CD14-positive monocyte (primary cell): ENCODE measurements at regions not wholly inside any gene's neighbourhood (a gene's known extent, or its start where the extent isn't known, plus 50 kb on each side); places are given as distances from the start of the nearest gene placed in this dataset.

Source experiments
- DNase-seq, 3 donors: peaks; one replicate each; pipeline ENCODE4 v3.0.0-alpha.2; 2011 to 2022
- H2AFZ ChIP-seq: 2 replicates; pipeline ENCODE4 v1.6.0; 2012; ENCODE audit warnings: mild to moderate bottlenecking, low read depth, low read length, inconsistent platforms; ENCODE audit not compliant: insufficient read depth, poor library complexity, severe bottlenecking
- H3K27ac ChIP-seq, 2 donors: 1 replicate in 1 of 2; 2 replicates in 1 of 2; pipeline ENCODE4 v1.5.1; 2012 to 2013; ENCODE audit warnings: low read length in 2 of 2, control low read depth in 1 of 2, inconsistent platforms in 1 of 2, low read depth in 1 of 2, mild to moderate bottlenecking in 1 of 2
- H3K27me3 ChIP-seq, 2 donors: one replicate each; pipeline versions ENCODE4 v1.6.0 to v1.6.1; 2011 to 2013; ENCODE audit warnings: low read length in 2 of 2; ENCODE audit not compliant: control insufficient read depth in 2 of 2, insufficient read depth in 2 of 2
- H3K36me3 ChIP-seq, 2 donors: replicated peaks in 1 of 2; 1 replicate in 1 of 2; 2 replicates in 1 of 2; pipeline versions ENCODE4 v1.5.1 to v1.6.1; 2012 to 2013; ENCODE audit warnings: low read length in 2 of 2, control low read depth in 1 of 2, inconsistent platforms in 1 of 2, mild to moderate bottlenecking in 1 of 2; ENCODE audit not compliant: insufficient read depth in 2 of 2, control insufficient read depth in 1 of 2
- H3K4me1 ChIP-seq, 2 donors: 1 replicate in 1 of 2; 2 replicates in 1 of 2; pipeline versions ENCODE4 v1.5.1 to v1.6.1; 2012 to 2013; ENCODE audit warnings: low read length in 2 of 2, control low read depth in 1 of 2, inconsistent platforms in 1 of 2, mild to moderate bottlenecking in 1 of 2, moderate library complexity in 1 of 2; ENCODE audit not compliant: insufficient read depth in 2 of 2, control insufficient read depth in 1 of 2
- H3K4me2 ChIP-seq: replicated peaks from 2 replicates; pipeline ENCODE3; 2012; ENCODE audit warnings: low read length, moderate library complexity, mild to moderate bottlenecking; ENCODE audit not compliant: poor library complexity, severe bottlenecking; ENCODE audit errors: extremely low read depth
- H3K4me3 ChIP-seq, 3 experiments: fragments of 200-600 bp in 1 of 3; sonication (generic) in 1 of 3; replicated peaks in 1 of 3; 1 replicate in 2 of 3; 2 replicates in 1 of 3; pipeline ENCODE4 v1.5.1; 2011 to 2013; ENCODE audit warnings: low read length in 3 of 3, mild to moderate bottlenecking in 3 of 3, control low read depth in 2 of 3, low read depth in 2 of 3, inconsistent platforms in 1 of 3, moderate library complexity in 1 of 3
- H3K79me2 ChIP-seq: 2 replicates; pipeline ENCODE4 v1.6.0; 2012; ENCODE audit warnings: mild to moderate bottlenecking, control low read depth, inconsistent platforms, low read length, moderate library complexity; ENCODE audit not compliant: insufficient read depth
- H3K9ac ChIP-seq: 2 replicates; pipeline ENCODE4 v1.6.0; 2017; ENCODE audit warnings: low read length, mild to moderate bottlenecking; ENCODE audit not compliant: insufficient read depth, poor library complexity, severe bottlenecking
- H3K9me3 ChIP-seq, 2 donors: replicated peaks in 1 of 2; 1 replicate in 1 of 2; 2 replicates in 1 of 2; pipeline versions ENCODE4 v1.5.1 to v1.6.1; 2012 to 2013; ENCODE audit warnings: low read length in 2 of 2, control low read depth in 1 of 2; ENCODE audit not compliant: control insufficient read depth in 1 of 2, insufficient read depth in 1 of 2
- H4K20me1 ChIP-seq: 2 replicates; pipeline ENCODE4 v1.6.0; 2012; ENCODE audit warnings: mild to moderate bottlenecking, low read length, control low read depth, moderate library complexity; ENCODE audit not compliant: insufficient read depth
- H3K27ac Mint-ChIP-seq, 7 donors: one replicate each; pipeline ENCODE4 v1.8.0; 2020; ENCODE audit warnings: mild to moderate bottlenecking in 7 of 7, mixed read lengths in 7 of 7, moderate library complexity in 6 of 7, inconsistent platforms in 2 of 7
- H3K27me3 Mint-ChIP-seq, 3 donors: one replicate each; pipeline ENCODE4 v1.8.0; 2021 to 2022; ENCODE audit warnings: low read depth in 3 of 3, mild to moderate bottlenecking in 3 of 3, mixed read lengths in 3 of 3, moderate library complexity in 3 of 3, inconsistent platforms in 1 of 3
- H3K36me3 Mint-ChIP-seq, 2 donors: one replicate each; pipeline ENCODE4 v1.8.0; 2020; ENCODE audit warnings: mixed read lengths in 2 of 2, inconsistent platforms in 1 of 2, mild to moderate bottlenecking in 1 of 2
- H3K4me1 Mint-ChIP-seq: one replicate; pipeline ENCODE4 v1.8.0; 2020; ENCODE audit warnings: mild to moderate bottlenecking, mixed read lengths
- H3K4me3 Mint-ChIP-seq, 2 donors: one replicate each; pipeline ENCODE4 v1.8.0; 2020; ENCODE audit warnings: mild to moderate bottlenecking in 2 of 2, mixed read lengths in 2 of 2, moderate library complexity in 1 of 2
- H3K9me3 Mint-ChIP-seq, 7 donors: one replicate each; pipeline ENCODE4 v1.8.0; 2020 to 2022; ENCODE audit warnings: mixed read lengths in 7 of 7, mild to moderate bottlenecking in 6 of 7, moderate library complexity in 6 of 7, inconsistent platforms in 2 of 7
- WGBS: methylation state at CpG from one replicate; pipeline ENCODE4 v1.1.5; 2013; ENCODE audit warnings: missing lambda C conversion rate; ENCODE audit not compliant: insufficient coverage; 5-methylcytosine and 5-hydroxymethylcytosine counted together
- intact Hi-C, 2 donors: fragments of 100-400 bp; cut with micrococcal nuclease; formaldehyde crosslinking; loops; one replicate each; pipeline versions ENCODE4 v1.15.0 to v1.15.1; 2023
- TF ChIP-seq, protein P1 (sequence below): fragments of 200-600 bp; IDR thresholded peaks from one replicate; pipeline ENCODE4 v1.8.0; 2022; ENCODE audit warnings: antibody characterized with exemption, mild to moderate bottlenecking

DNA sequence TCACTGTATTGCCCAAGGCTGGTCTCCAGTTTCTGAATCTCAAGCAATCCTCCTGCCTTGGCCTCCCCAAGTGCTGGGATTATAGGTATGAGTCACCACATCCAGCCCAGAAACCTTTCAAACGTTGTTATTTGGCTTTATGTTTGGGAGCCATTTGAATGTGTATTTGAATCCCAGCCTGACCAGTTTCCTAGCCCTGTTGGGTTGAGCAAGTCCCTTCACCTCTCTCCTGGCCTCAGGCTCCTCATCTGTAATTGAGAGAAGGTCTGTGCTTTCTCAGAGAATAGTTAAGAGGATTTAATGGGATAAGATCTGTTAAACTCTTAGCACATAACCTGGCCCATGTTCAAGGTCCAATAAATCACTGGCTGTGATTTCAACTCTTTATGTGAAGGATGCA, 385.8 kb upstream of the RBFOX1 start:
- Mint-ChIP-seq H3K27ac (no peak overlapping the region), H3K4me1 (no peaks in the 10 kb centered on the region), H3K4me3 (no peak overlapping the region), H3K9me3 (peaks cover 0 to 15% (median 10%) of the 10 kb centered on the region in 7 donors), H3K36me3 (no peaks in the 10 kb centered on the region), H3K27me3 (peaks cover 0 to 2% (median 2%) of the 10 kb centered on the region in 3 donors)
- no CpG with 5 or more reads among the region's 1 CpG for WGBS
- no peak overlapping the region for H3K27ac ChIP-seq
- H3K4me1 ChIP-seq: no peaks in the 10 kb centered on the region
- H4K20me1 ChIP-seq: no peaks in the 10 kb centered on the region
- no peak for DNase-seq
- H3K79me2 ChIP-seq: no peaks in the 10 kb centered on the region
- intact Hi-C loops: no loop called here
- H3K36me3 ChIP-seq: no peaks in the 10 kb centered on the region
- no peak overlapping the region for H3K4me3 ChIP-seq
- H3K27me3 ChIP-seq: no peaks in the 10 kb centered on the region
- peaks cover 0 to 7% of the 10 kb centered on the region in 2 donors for H3K9me3 ChIP-seq
- TF ChIP-seq, protein P1, sequence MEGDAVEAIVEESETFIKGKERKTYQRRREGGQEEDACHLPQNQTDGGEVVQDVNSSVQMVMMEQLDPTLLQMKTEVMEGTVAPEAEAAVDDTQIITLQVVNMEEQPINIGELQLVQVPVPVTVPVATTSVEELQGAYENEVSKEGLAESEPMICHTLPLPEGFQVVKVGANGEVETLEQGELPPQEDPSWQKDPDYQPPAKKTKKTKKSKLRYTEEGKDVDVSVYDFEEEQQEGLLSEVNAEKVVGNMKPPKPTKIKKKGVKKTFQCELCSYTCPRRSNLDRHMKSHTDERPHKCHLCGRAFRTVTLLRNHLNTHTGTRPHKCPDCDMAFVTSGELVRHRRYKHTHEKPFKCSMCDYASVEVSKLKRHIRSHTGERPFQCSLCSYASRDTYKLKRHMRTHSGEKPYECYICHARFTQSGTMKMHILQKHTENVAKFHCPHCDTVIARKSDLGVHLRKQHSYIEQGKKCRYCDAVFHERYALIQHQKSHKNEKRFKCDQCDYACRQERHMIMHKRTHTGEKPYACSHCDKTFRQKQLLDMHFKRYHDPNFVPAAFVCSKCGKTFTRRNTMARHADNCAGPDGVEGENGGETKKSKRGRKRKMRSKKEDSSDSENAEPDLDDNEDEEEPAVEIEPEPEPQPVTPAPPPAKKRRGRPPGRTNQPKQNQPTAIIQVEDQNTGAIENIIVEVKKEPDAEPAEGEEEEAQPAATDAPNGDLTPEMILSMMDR: no peak
- H3K4me2 ChIP-seq: no peak overlapping the region
- H2AFZ ChIP-seq: no peak overlapping the region
- H3K9ac ChIP-seq: no peak overlapping the region

DNA sequence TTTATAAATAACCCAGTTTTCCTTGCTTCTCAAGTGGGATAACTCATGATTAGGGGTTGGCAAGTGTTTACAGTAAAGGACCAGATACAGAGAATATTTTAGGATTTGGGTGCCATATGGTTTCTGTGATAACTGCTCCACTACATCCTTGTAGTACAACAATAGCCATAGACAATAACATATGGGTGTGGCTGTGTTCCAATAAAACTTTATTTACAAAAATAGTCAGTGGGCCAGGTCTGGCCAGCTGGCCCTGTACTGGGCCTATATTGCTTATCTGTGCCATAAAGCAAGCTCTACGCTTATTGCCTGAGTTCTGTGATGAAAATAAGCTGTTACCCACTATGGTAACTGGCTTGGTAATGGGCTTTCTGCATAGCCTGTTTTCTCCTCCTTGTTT, 386.5 kb upstream of the RBFOX1 start:
- H3K9me3 Mint-ChIP-seq: peaks cover 3 to 21% (median 10%) of the 10 kb centered on the region in 7 donors
- Histone ChIP-seq H2AFZ (no peak overlapping the region), H3K27me3 (no peaks in the 10 kb centered on the region), H3K9me3 (peaks cover 0 to 7% of the 10 kb centered on the region in 2 donors), H4K20me1 (no peaks in the 10 kb centered on the region), H3K9ac (no peak overlapping the region), H3K36me3 (no peaks in the 10 kb centered on the region), H3K27ac (no peak overlapping the region), H3K4me1 (no peaks in the 10 kb centered on the region), H3K4me3 (no peak overlapping the region), H3K79me2 (no peaks in the 10 kb centered on the region), H3K4me2 (no peak overlapping the region)
- H3K36me3 Mint-ChIP-seq: no peaks in the 10 kb centered on the region
- TF ChIP-seq, protein P1: no peak
- WGBS: no CpG with 5 or more reads among the region's 1 CpG
- H3K27ac Mint-ChIP-seq: no peak overlapping the region
- intact Hi-C loops: no loop called here
- no peak overlapping the region for H3K4me3 Mint-ChIP-seq
- no peaks in the 10 kb centered on the region for H3K4me1 Mint-ChIP-seq
- H3K27me3 Mint-ChIP-seq: peaks cover 0 to 2% (median 2%) of the 10 kb centered on the region in 3 donors
- no peak for DNase-seq
